Smooth muscle cell (in vitro differentiated cells): ENCODE measurements at regions not wholly inside any gene's neighbourhood (a gene's known extent, or its start where the extent isn't known, plus 50 kb on each side); places are given as distances from the start of the nearest gene placed in this dataset.

Experiments
- DNase-seq: peaks from one replicate; lab custom pipeline; 2025; ENCODE audit not compliant: unreplicated experiment; lab: John Stamatoyannopoulos, UW
- H2AFZ ChIP-seq: fragments of 200-600 bp; sonication (generic); 2 replicates; pipeline ENCODE4 v1.6.0; 2016; ENCODE audit warnings: antibody characterized with exemption, low read depth, mild to moderate bottlenecking
- H3F3A ChIP-seq: fragments of 200-600 bp; sonication (generic); 2 replicates; pipeline ENCODE4 v1.6.0; 2017; ENCODE audit warnings: antibody characterized with exemption, low read depth
- H3K27ac ChIP-seq: fragments of 200-600 bp; sonication (generic); 2 replicates; pipeline ENCODE4 v1.5.1; 2016; ENCODE audit warnings: low read depth, mild to moderate bottlenecking
- H3K27me3 ChIP-seq: fragments of 200-600 bp; sonication (generic); 2 replicates; pipeline ENCODE4 v1.6.1; 2016; ENCODE audit warnings: low read depth, mild to moderate bottlenecking
- H3K36me3 ChIP-seq: fragments of 200-600 bp; sonication (generic); 2 replicates; pipeline ENCODE4 v1.5.1; 2016; ENCODE audit warnings: low read depth
- H3K4me1 ChIP-seq: fragments of 200-600 bp; sonication (generic); 2 replicates; pipeline ENCODE4 v1.5.1; 2016; ENCODE audit warnings: low read depth
- H3K4me2 ChIP-seq: fragments of 200-600 bp; sonication (generic); 2 replicates; pipeline ENCODE4 v1.6.0; 2016; ENCODE audit warnings: mild to moderate bottlenecking
- H3K4me3 ChIP-seq: fragments of 200-600 bp; sonication (generic); 2 replicates; pipeline ENCODE4 v1.5.1; 2016; ENCODE audit warnings: mild to moderate bottlenecking
- H3K79me2 ChIP-seq: fragments of 200-600 bp; sonication (generic); 2 replicates; pipeline ENCODE4 v1.6.0; 2016; ENCODE audit warnings: low read depth, mild to moderate bottlenecking
- H3K9ac ChIP-seq: fragments of 200-600 bp; sonication (generic); 2 replicates; pipeline ENCODE4 v1.6.0; 2016; ENCODE audit warnings: low read depth
- H3K9me3 ChIP-seq: fragments of 200-600 bp; sonication (generic); replicated peaks from 2 replicates; pipeline ENCODE4 v1.5.1; 2016; ENCODE audit warnings: low read depth
- H4K20me1 ChIP-seq: fragments of 200-600 bp; sonication (generic); 2 replicates; pipeline ENCODE4 v1.6.0; 2016; ENCODE audit warnings: low read depth
- CTCF ChIP-seq: fragments of 200-600 bp; sonication (generic); IDR thresholded peaks from 2 replicates; pipeline ENCODE4 v1.5.1; 2017; ENCODE audit warnings: borderline replicate concordance, mild to moderate bottlenecking, antibody characterized with exemption; ENCODE audit not compliant: insufficient read depth, poor library complexity, severe bottlenecking
- WGBS: methylation state at CpG from one replicate; pipeline ENCODE4 v1.1.7; 2016; ENCODE audit warnings: low lambda C conversion rate; 5-methylcytosine and 5-hydroxymethylcytosine counted together

DNA sequence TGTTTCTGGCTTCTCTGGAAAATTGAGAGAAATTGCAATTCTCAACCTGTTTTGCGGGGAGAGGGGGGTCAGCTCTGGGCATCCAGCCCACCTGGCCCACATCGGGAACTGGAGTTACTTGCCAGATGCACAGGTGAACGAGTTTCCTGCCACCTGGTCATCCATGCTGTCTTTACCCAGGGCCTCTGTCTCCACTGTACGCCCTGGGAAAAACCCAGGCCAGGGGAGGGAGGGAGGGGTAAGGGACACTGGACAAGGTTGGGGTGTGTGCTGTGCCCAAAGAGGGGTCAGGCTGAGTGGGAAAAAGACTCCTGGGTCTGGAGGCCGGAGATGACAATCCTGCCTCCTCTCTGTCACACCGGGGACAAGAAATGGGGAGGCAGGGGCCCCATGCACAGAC lies 307.6 kb downstream of the ZNF536 start:
- peaks cover 10% of the 10 kb centered on the region for H3K27me3 ChIP-seq
- H4K20me1 ChIP-seq, result no peaks in the 10 kb centered on the region
- H3K79me2 ChIP-seq, result no peaks in the 10 kb centered on the region
- WGBS, result 93% methylated on average over 6 of the region's 6 CpGs
- H3K36me3 ChIP-seq, result no peaks in the 10 kb centered on the region
- H3K4me1 ChIP-seq, result no peaks in the 10 kb centered on the region
- no peak for TF ChIP-seq CTCF
- no peak overlapping the region for H3K9ac ChIP-seq
- no peaks in the 10 kb centered on the region for H3F3A ChIP-seq
- H3K27ac ChIP-seq, result no peak overlapping the region
- no peak overlapping the region for H3K4me3 ChIP-seq
- DNase-seq, result no peak
- no peaks in the 10 kb centered on the region for H3K9me3 ChIP-seq
- H2AFZ ChIP-seq, result no peak overlapping the region
- no peak overlapping the region for H3K4me2 ChIP-seq

GRCh38 chr19:30679153-30679702 lies 307.0 kb downstream of the ZNF536 start:
- Histone ChIP-seq H3K27me3 (peaks cover 15% of the 10 kb centered on the region), H3F3A (no peaks in the 10 kb centered on the region), H3K9me3 (no peaks in the 10 kb centered on the region), H3K79me2 (no peaks in the 10 kb centered on the region), H3K36me3 (no peaks in the 10 kb centered on the region), H3K9ac (no peak overlapping the region), H3K27ac (no peak overlapping the region), H3K4me3 (no peak overlapping the region), H3K4me1 (no peaks in the 10 kb centered on the region), H2AFZ (no peak overlapping the region), H3K4me2 (no peak overlapping the region), H4K20me1 (no peaks in the 10 kb centered on the region)
- WGBS, result 84% methylated on average over 16 of the region's 16 CpGs
- TF ChIP-seq CTCF, result no peak
- DNase-seq, result no peak

GRCh38 chr19:30678168-30678567 lies 306.0 kb downstream of the ZNF536 start:
- H3F3A ChIP-seq, result no peaks in the 10 kb centered on the region
- H3K27me3 ChIP-seq, result peaks cover 26% of the 10 kb centered on the region
- WGBS, result 85% methylated on average over 10 of the region's 10 CpGs
- H3K4me2 ChIP-seq, result no peak overlapping the region
- no peaks in the 10 kb centered on the region for H3K79me2 ChIP-seq
- no peak overlapping the region for H3K27ac ChIP-seq
- no peaks in the 10 kb centered on the region for H3K9me3 ChIP-seq
- no peaks in the 10 kb centered on the region for H4K20me1 ChIP-seq
- no peak overlapping the region for H3K9ac ChIP-seq
- no peak overlapping the region for H3K4me3 ChIP-seq
- no peak for DNase-seq
- no peak overlapping the region for H2AFZ ChIP-seq
- TF ChIP-seq CTCF, result no peak
- H3K36me3 ChIP-seq, result no peaks in the 10 kb centered on the region
- H3K4me1 ChIP-seq, result no peaks in the 10 kb centered on the region

DNA sequence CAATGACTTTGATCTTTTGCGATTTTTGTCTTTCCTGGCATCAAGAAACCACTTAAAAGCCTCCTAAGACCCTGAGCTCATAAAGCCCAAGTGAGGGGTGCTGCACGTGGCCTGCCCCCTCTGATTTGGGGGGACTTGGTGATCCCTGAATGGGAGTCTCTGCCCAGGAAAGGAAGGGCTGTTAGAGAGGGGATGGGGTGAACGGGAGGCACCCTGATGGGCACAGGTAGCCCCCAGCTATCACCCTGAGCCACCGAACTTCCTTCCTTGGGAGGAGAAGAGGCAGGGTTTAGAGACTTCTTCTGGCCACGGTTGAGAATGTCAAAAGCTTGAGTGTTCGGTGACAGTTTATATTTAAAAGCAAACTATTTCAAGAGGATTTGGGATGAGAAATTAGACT lies 305.5 kb downstream of the ZNF536 start:
- Histone ChIP-seq H3K9me3 (no peaks in the 10 kb centered on the region), H3K4me2 (no peak overlapping the region), H3F3A (no peaks in the 10 kb centered on the region), H3K27me3 (peaks cover 26% of the 10 kb centered on the region), H4K20me1 (no peaks in the 10 kb centered on the region), H3K79me2 (no peaks in the 10 kb centered on the region), H3K27ac (no peak overlapping the region), H2AFZ (no peak overlapping the region), H3K36me3 (no peaks in the 10 kb centered on the region), H3K4me3 (no peak overlapping the region), H3K4me1 (no peaks in the 10 kb centered on the region), H3K9ac (no peak overlapping the region)
- no peak for TF ChIP-seq CTCF
- no peak for DNase-seq
- 88% methylated on average over 6 of the region's 6 CpGs for WGBS
